22Rv1 (cell line): ENCODE measurements at regions not wholly inside any gene's neighbourhood (a gene's known extent, or its start where the extent isn't known, plus 50 kb on each side); places are given as distances from the start of the nearest gene placed in this dataset.

ENCODE experiments used
- H3K27ac ChIP-seq: fragments of 450-650 bp; 2 replicates; pipeline ENCODE4 v1.5.1; 2017
- ZFX ChIP-seq: fragments of 450-650 bp; IDR thresholded peaks from 2 replicates; pipeline ENCODE4 v1.6.1; 2017; ENCODE audit warnings: antibody characterized with exemption, borderline replicate concordance
- TF ChIP-seq, protein P1 (sequence below): fragments of 450-650 bp; IDR thresholded peaks from 2 replicates; pipeline ENCODE4 v1.5.1; 2017; ENCODE audit warnings: mild to moderate bottlenecking

DNA sequence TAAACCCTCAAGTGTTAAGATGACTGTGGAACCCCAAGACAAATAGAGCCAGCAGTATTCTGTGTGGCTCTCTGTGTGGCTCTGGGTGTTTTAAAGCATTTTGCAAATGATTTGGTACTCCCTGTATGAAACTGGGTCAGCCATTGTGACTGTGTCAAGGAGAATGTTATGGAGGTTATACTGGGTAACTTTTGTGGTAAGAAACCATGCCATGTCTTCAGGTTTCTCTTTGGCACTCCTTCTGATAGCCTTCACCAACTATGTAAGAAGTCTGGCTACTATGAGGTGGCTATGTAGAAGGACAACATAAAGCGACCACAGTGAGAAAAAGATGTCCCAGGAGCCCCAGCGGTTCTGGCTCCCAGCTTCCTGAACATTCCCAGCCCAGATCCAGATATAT is 226.6 kb upstream of the RHOBTB1 start:
- no peak overlapping the region for H3K27ac ChIP-seq
- no peak for TF ChIP-seq ZFX
- TF ChIP-seq, protein P1, sequence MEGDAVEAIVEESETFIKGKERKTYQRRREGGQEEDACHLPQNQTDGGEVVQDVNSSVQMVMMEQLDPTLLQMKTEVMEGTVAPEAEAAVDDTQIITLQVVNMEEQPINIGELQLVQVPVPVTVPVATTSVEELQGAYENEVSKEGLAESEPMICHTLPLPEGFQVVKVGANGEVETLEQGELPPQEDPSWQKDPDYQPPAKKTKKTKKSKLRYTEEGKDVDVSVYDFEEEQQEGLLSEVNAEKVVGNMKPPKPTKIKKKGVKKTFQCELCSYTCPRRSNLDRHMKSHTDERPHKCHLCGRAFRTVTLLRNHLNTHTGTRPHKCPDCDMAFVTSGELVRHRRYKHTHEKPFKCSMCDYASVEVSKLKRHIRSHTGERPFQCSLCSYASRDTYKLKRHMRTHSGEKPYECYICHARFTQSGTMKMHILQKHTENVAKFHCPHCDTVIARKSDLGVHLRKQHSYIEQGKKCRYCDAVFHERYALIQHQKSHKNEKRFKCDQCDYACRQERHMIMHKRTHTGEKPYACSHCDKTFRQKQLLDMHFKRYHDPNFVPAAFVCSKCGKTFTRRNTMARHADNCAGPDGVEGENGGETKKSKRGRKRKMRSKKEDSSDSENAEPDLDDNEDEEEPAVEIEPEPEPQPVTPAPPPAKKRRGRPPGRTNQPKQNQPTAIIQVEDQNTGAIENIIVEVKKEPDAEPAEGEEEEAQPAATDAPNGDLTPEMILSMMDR, result no peak

DNA sequence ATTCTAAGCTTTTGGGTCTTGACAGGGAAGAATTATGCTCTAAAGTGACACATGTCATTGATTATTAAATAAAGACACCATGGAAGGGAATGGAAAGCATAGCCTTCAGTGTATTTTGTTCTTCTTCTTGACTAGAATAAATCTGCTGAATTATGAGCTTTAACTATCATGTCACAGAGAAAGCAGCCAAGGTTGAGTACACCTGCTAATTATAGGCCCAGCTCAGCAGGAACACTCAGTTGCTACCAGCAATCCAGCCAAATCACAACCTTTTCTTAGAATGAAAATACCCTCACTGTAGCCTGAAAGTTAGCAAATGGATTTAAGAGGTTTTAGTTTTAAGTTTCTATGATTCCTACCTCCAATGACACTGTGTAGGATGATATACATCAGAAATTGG is 225.3 kb upstream of the RHOBTB1 start:
- H3K27ac ChIP-seq, result no peak overlapping the region
- TF ChIP-seq, protein P1, result no peak
- no peak for TF ChIP-seq ZFX

DNA sequence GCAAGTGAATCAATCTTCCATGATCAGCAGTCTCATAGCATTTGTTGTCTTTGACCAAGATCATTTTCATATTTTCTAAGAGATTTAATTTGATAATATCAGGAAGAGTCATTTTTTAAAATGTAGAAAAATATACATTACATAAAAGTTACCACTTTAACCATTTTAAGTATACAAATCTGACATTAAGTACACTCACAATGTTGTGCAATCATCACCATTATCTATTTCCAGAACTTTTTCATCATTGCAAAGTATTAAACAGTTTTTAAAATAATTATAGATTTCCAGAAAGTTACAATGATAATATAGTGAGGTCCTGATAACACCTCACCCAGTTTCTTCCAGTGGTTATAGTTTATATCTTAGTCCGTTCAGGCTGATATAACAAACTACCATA is 222.5 kb upstream of the RHOBTB1 start:
- TF ChIP-seq ZFX, result no peak
- TF ChIP-seq, protein P1, result no peak
- no peak overlapping the region for H3K27ac ChIP-seq

DNA sequence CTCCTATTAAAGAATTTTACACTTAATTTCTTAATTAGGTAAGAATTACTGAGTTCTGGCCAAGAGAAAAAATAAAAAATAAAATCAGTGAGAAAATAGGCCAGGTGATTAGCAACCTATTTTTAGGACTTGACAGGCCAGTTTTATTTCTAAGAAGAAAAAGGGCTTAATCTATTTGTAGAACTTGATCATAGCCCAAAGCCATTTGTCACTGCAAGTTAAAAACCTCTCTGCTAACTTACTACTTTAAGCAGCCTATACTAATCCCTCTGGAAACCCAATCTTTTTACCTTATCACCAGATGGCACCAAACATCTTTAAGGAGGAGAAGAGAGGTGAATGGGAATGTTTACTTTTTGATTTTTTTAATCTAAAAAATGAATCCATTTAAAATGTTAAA is 222.1 kb upstream of the RHOBTB1 start:
- H3K27ac ChIP-seq, result no peak overlapping the region
- TF ChIP-seq, protein P1, result no peak

DNA sequence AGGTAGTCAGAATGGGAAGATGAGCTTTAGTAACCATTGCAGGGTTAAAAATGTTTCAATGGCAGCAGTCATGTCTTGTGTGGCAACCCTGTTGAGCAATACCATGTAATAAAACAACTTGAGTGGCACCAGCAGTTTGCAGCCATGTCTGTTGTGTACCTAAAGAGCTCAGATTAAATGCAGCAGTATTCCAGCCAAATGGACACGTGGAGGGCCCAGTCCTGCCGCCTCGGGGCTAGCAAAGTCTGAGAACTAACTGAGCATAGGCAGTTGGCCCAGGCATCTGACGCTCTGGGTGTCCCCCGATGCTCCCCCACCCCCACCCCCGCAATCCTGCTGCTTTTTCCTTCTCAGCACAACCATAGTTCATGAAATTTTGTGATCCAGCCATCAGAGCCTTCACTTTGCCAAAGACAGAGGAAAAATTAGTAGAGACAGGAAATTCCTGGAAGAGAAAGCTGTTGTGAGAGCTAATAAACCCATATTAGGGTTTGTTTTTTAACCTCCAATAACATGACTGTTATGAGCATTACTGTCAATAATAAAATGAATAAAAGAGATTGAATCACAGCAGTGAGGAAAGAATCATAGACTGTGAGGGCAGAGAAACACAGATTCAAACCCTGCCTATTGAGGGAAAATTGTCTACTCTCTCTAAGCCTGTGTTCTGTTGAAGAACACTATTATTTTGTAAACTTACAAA is 220.6 kb upstream of the RHOBTB1 start:
- TF ChIP-seq, protein P1, result no peak
- no peak for TF ChIP-seq ZFX
- H3K27ac ChIP-seq, result no peak overlapping the region

DNA sequence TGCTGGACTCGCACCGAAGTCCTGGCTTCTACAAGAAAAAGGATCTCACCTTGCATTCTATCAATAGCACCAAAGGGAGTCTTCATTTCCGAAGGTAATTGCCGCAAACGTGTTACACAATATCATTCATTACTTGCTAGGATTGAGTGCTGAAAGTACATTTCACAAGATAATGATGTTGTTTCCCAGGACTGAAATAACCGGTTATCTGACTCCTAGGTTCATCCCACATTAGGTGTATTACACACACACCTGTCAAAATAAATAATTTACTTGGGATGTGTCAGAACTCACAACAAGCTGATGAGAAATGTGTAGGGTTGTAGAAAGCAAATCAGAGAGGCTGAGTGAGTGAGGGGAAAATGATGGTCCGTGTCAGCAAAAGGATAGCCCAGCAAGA is 219.4 kb upstream of the RHOBTB1 start:
- TF ChIP-seq, protein P1, result no peak
- TF ChIP-seq ZFX, result no peak
- H3K27ac ChIP-seq, result no peak overlapping the region

DNA sequence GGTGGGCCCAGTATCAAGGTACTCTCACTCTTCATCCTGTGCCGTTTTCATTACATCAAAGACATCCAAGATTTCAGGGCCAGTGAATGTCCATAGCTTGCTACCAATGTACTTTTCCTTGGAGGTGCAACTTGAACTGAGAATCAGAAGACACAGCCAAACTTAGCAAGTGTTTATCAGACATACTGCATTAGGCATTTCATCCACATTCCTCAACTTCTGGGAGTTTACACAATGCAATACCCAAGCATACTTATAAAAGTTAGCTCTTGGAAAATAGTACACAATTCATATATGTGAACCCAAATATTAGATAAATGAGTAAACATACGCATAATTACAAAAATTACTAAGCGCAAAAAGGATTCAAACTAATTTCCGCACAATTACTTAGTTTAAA is 216.3 kb upstream of the RHOBTB1 start:
- TF ChIP-seq ZFX, result no peak
- TF ChIP-seq, protein P1, result no peak
- no peak overlapping the region for H3K27ac ChIP-seq
